Prostate gland (tissue), 2 donors: ENCODE measurements at regions not wholly inside any gene's neighbourhood (a gene's known extent, or its start where the extent isn't known, plus 50 kb on each side); places are given as distances from the start of the nearest gene placed in this dataset.
A peak's percentile ranks its signal among the peaks of the same experiment; 100 is the strongest.

ENCODE experiments used
- DNase-seq: peaks from one replicate; pipeline ENCODE4 v3.0.0-alpha.2; 2019; ENCODE audit warnings: low spot score
- H3K27ac ChIP-seq, 2 donors: fragments of 200-600 bp; sonication (generic); 2 replicates each; pipeline ENCODE4 v1.5.1; 2017 to 2019
- H3K27me3 ChIP-seq: fragments of 200-600 bp; sonication (generic); replicated peaks from 2 replicates; pipeline ENCODE4 v1.5.1; 2019; ENCODE audit not compliant: insufficient read depth
- H3K36me3 ChIP-seq, 2 donors: fragments of 200-600 bp; sonication (generic); 1 replicate in 1 of 2; 2 replicates in 1 of 2; pipeline versions ENCODE4 v1.5.1 to v1.8.1; 2017 to 2019
- H3K4me1 ChIP-seq: fragments of 200-600 bp; sonication (generic); replicated peaks from 2 replicates; pipeline ENCODE4 v1.5.1; 2019
- H3K4me3 ChIP-seq, 2 donors: fragments of 200-600 bp; sonication (generic); 2 replicates each; pipeline ENCODE4 v1.5.1; 2017 to 2019
- H3K9me3 ChIP-seq: fragments of 200-600 bp; sonication (generic); 2 replicates; pipeline ENCODE4 v1.5.1; 2017
- CTCF ChIP-seq, 4 experiments: fragments of 200-600 bp in 2 of 4; fragments of 450-650 bp in 2 of 4; sonication (generic) in 2 of 4; IDR thresholded peaks; 1 replicate in 3 of 4; 2 replicates in 1 of 4; pipeline ENCODE4 v1.5.1; 2016 to 2019; ENCODE audit warnings: antibody characterized with exemption in 4 of 4, mild to moderate bottlenecking in 2 of 4, moderate library complexity in 2 of 4
- POLR2A ChIP-seq: fragments of 450-650 bp; IDR thresholded peaks from one replicate; pipeline ENCODE4 v1.6.1; 2016; ENCODE audit warnings: antibody characterized with exemption, mild to moderate bottlenecking
- POLR2AphosphoS5 ChIP-seq: sonication (generic); formaldehyde crosslinking; IDR thresholded peaks from one replicate; pipeline ENCODE4 v1.6.1; 2017; ENCODE audit warnings: antibody characterized with exemption
- WGBS: methylation state at CpG from one replicate; pipeline ENCODE4 v1.1.5; 2018; 5-methylcytosine and 5-hydroxymethylcytosine counted together
- intact Hi-C: fragments of 100-400 bp; cut with DNase I; formaldehyde crosslinking; loops from one replicate; pipeline ENCODE4 v1.14.2; 2022

GRCh38 chr2:42858140-42859005 is 66.0 kb upstream of the HAAO start:
- no peaks in the 10 kb centered on the region for H3K9me3 ChIP-seq
- intact Hi-C loops: loop anchor here (10.0 kb wide), 1 partner anchor 366 kb away; the partner anchor contains the start of gene ZFP36L2
- H3K27ac ChIP-seq: no peak overlapping the region
- H3K4me3 ChIP-seq: no peak overlapping the region
- H3K36me3 ChIP-seq: no peaks in the 10 kb centered on the region
- no peaks in the 10 kb centered on the region for H3K27me3 ChIP-seq
- no peaks in the 10 kb centered on the region for H3K4me1 ChIP-seq
- WGBS: 86% methylated on average over 4 of the region's 4 CpGs
- DNase-seq: no peak
- TF ChIP-seq CTCF (IDR thresholded peaks at IDR 0.05) (no peak), POLR2AphosphoS5 (no peak), POLR2A (no peak)

GRCh38 chr2:42856891-42857632 is 64.7 kb upstream of the HAAO start:
- WGBS: 56% methylated on average over 23 of the region's 23 CpGs
- H3K27ac ChIP-seq: peak overlapping the region; percentile 4 to 7
- H3K4me1 ChIP-seq: no peaks in the 10 kb centered on the region
- intact Hi-C loops: loop anchor here (1.0 to 10.0 kb wide), 2 partner anchors 28 to 368 kb away; partner anchors contain the start of gene ZFP36L2
- no peaks in the 10 kb centered on the region for H3K9me3 ChIP-seq
- no peaks in the 10 kb centered on the region for H3K27me3 ChIP-seq
- H3K4me3 ChIP-seq: no peak overlapping the region
- peak; percentile 67 for DNase-seq
- H3K36me3 ChIP-seq: no peaks in the 10 kb centered on the region
- TF ChIP-seq POLR2AphosphoS5 (peak; percentile 59), POLR2A (no peak)

GRCh38 chr2:42856106-42856860 is 63.9 kb upstream of the HAAO start:
- intact Hi-C loops: loop anchor here (10.0 kb wide), 1 partner anchor 369 kb away; the partner anchor contains the start of gene ZFP36L2
- no peak for DNase-seq
- no peaks in the 10 kb centered on the region for H3K4me1 ChIP-seq

GRCh38 chr2:42855221-42855970 is 63.0 kb upstream of the HAAO start:
- Histone ChIP-seq H3K9me3 (no peaks in the 10 kb centered on the region), H3K27ac (peak overlapping the region; percentile 70 to 71), H3K36me3 (no peaks in the 10 kb centered on the region), H3K27me3 (no peaks in the 10 kb centered on the region), H3K4me1 (no peaks in the 10 kb centered on the region), H3K4me3 (no peak overlapping the region)
- WGBS: 74% methylated on average over 11 of the region's 11 CpGs
- TF ChIP-seq POLR2AphosphoS5 (no peak), CTCF (IDR thresholded peaks at IDR 0.05) (no peak), POLR2A (no peak)
- no peak for DNase-seq
- intact Hi-C loops: loop anchor here (10.0 kb wide), 1 partner anchor 369 kb away; the partner anchor contains the start of gene ZFP36L2

More at GRCh38 chr2:42856106-42856860, 63.9 kb upstream of the HAAO start:
- no peak overlapping the region for H3K4me3 ChIP-seq
- TF ChIP-seq CTCF (IDR thresholded peaks at IDR 0.05): no peak
- TF ChIP-seq POLR2A: no peak
- TF ChIP-seq POLR2AphosphoS5: no peak
- H3K9me3 ChIP-seq: no peaks in the 10 kb centered on the region
- no peaks in the 10 kb centered on the region for H3K36me3 ChIP-seq
- H3K27ac ChIP-seq: peak overlapping the region; percentile 4 to 7
- 91% methylated on average over 16 of the region's 16 CpGs for WGBS
- no peaks in the 10 kb centered on the region for H3K27me3 ChIP-seq
